GM21515 (cell line): ENCODE measurements at regions not wholly inside any gene's neighbourhood (a gene's known extent, or its start where the extent isn't known, plus 50 kb on each side); places are given as distances from the start of the nearest gene placed in this dataset.
"Not testable (repeated sequence)": the region's sequence is repeated elsewhere in the genome, so short reads cannot be mapped to it uniquely, and the experiment has no call there.

ENCODE experiments used
- ATAC-seq: cut with Tn5 transposase; IDR thresholded peaks from one replicate; pipeline ENCODE4 v1.9.1; 2021; ENCODE audit not compliant: unreplicated experiment

DNA sequence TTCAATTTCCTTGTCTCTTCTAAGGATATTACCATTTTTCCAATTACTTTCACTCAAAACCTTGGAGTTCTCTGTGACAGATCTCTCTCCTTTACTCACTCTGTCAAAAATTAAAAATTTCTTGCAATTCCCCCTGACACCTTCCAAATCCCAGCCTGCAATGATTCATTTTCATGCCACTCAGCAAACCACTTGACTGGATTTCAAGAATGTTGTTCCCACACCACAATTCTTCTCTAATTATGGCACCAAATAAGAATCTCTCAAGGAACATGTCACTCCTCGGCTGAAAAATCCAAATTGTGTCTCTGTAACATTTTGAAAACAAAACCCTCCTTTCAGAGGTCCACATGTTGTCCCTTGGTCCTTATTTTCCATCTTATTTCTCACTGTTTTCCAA lies 438.9 kb upstream of the ZP4 start:
- ATAC-seq: no peak

GRCh38 chr1:238327033-238327432 lies 436.3 kb upstream of the ZP4 start:
- not testable (repeated sequence) for ATAC-seq

DNA sequence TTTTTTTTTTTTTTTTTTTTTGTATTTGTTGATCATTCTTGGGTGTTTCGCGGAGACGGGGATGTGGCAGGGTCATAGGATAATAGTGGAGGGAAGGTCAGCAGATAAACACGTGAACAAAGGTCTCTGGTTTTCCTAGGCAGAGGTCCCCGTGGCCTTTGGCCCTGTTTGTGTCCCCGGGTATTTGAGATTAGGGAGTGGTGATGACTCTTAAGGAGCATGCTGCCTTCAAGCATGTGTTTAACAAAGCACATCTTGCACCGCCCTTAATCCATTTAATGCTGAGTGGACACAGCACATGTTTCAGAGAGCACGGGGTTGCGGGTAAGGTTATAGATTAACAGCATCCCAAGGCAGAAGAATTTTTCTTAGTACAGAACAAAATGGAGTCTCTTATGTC lies 435.8 kb upstream of the ZP4 start:
- ATAC-seq: not testable (repeated sequence)

DNA sequence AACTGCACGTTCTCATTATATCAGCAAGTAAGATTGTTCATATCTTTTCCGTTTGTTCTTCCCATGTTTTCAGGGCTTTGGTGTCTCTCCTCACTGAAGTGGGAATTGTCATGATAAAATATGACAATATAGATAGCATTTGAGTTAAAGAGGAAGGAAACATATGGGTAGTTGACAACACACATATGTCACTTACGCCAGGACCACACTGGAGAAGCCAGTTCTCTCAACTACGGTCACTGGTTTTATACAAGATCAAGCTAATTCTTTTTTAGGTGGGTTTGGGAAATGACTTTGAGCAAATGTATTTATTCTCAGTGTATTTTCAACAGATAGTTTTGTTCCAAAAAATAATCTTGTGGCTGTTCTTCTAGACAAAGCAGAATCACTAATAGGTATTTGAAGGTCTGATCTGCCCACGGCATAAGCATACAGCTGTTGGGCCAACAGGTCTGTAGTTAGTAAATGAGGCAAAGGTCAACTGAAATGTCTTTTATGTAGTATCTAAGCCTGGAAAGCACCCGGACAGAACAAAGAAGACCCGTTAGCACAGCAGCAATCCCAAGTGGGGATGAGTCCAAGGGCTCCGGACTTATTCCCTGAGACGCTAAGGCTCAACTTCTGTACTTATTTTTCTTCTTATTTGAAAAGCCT lies 433.6 kb upstream of the ZP4 start:
- no peak for ATAC-seq

DNA sequence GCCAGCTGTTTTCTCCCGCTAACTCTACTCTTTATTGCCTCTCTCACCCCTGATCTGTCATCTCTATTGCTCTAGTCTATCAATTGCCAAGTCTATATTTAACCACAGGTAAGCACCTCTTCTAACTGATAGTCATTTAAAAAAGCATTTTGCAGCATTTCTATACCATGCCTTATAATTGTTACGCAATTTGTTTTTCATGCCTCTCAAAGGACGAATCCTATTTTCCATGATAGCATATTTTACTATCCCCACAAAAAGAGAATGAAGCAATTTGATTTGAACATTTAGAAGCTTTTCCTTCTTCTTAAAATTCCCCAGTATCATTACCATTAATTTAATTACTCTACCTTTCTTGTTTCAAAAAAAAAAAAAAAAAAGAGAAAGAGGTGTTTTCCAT lies 432.8 kb upstream of the ZP4 start:
- no peak for ATAC-seq

DNA sequence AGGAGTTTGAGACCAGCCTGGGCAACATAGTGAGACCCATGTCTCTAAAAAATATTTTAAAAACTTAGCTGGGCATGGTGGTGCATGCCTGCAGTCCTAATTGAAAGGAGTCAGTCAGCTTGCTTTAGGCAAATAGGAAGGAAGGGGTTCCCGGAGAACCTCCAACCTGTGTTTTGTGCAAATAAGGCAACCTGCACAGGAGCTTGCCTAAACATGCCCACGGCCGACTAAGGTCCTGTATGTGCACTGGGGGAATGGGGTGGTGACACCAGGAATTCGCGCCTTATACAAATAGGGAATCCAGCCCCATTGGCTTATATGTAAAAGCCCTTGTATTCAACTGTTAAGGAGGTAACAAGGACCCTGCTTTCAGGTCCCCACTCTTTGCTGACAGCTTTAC lies 429.2 kb upstream of the ZP4 start:
- no peak for ATAC-seq

- no peak for ATAC-seq
These were observed 427.8 kb upstream of the ZP4 start for GRCh38 chr1:238318294-238319110.

DNA sequence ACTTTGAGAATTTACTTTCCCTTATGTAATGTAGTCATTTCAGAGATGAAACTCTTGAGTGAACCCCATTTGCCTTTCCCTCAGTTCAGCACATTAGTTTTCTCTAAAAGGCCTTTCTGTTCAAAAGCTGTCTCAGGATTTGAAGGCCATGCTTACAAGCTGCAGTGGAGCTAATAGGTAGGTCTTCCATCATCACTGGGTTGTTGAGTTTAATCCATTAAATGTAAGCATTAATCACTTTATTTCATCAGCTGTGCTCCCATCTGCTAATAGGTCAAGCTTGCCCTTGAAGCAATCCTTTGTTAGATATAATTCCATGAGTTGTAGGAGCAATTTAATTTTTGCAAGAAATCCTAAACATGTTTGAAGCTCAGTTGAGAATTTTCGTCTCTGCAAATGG lies 422.2 kb upstream of the ZP4 start:
- ATAC-seq: no peak

GRCh38 chr1:238306411-238306810 lies 415.7 kb upstream of the ZP4 start:
- ATAC-seq: no peak

DNA sequence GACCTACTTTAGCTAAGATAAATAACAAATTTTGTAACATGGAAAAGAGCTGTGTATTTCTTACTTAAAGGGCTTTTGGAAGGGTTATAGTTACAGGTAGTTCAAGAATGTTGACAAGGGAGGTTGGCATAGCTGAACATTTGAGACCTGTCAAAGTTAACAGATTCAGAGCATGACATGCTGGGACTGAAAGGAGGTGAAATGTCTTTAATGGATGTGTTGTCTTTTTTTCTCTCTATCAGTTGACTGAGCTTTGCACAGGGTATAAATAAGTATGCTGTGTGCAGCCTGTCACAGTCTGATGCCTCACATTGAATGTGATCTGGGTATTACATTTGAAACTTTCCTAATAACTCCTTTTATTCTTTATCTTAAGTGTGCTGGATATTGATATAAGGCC lies 411.9 kb upstream of the ZP4 start:
- no peak for ATAC-seq

- no peak for ATAC-seq
These were observed 405.6 kb upstream of the ZP4 start for GRCh38 chr1:238296371-238296770.

DNA sequence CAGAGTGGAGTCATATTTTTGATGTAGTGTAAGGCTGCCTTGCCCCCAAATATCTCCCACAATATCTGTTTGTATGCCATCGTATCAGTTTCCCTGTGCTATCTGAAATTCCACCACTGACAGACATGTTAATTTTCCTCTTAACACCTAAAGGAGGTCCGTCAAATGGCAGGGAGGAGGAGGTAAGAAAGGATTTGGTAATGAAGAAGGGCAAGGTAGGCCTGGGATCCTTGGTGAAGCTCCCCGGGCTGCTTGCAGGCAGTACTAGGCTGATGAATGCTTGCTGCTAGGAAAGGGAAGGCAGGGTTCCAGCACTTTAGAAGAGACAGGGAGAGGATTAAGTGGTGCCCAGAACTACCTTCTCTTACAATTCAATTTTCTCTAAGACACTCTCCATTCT lies 402.4 kb upstream of the ZP4 start:
- no peak for ATAC-seq

DNA sequence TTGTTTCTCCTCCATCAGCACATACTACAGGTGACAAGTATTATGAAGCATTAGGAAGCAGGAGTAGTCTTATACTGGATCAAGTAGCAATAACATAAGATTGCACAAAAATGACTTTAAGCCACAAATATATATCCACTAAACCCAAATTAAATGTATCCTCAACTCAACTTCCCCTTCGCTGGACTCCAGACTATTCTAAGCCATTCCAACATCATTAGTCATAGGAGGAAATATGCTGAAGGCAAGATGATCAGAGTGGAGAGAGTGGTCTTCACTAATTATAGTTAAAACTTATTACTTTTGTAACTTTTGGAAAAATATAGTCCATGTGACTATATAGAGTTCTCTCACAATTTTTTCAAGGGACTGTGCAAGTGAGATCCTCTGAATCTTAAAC lies 390.7 kb upstream of the ZP4 start:
- no peak for ATAC-seq

- no peak for ATAC-seq
These were observed 389.1 kb upstream of the ZP4 start for GRCh38 chr1:238279694-238280380.

DNA sequence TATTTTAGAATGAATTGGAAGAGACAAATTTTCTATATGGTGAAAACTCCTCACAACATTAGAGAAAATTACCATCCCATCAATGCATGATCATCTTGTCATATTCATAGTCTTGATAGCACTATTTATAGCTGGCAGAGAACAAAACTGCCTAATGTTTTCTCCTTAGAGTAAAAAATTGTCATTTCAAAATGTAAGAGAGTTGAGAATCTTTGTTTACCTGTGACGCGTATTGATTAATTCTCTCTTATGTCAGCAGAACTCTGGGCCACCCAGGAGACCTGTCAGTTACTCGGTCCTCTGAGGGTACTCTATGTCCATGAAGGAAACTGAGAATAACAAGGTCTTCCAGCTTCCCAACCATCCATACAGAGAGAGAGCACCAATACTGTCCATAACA lies 381.4 kb upstream of the ZP4 start:
- ATAC-seq: no peak

DNA sequence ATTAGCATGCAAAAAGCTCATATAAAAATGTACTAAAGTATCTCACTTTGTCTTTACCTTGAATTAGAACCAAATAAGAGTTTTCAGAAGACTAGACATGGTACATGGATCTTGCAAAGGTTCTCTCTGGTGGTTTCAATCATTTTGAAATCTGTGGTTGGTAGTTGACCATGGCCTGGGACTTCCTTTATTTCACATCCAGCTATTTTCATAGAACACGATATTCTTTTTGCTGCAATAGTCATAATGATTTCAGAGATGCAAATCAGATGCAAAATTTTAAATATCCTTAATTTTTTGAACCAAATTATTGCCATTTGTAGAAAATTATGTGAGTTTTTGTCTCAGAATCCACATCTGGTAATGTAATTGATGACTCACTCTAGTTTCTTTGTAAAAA lies 375.1 kb upstream of the ZP4 start:
- ATAC-seq: no peak

- ATAC-seq: no peak
These were observed 374.2 kb upstream of the ZP4 start for GRCh38 chr1:238264951-238265350.

GRCh38 chr1:238258510-238258909 lies 367.8 kb upstream of the ZP4 start:
- ATAC-seq: no peak

GRCh38 chr1:238257018-238257621 lies 366.4 kb upstream of the ZP4 start:
- ATAC-seq: no peak

DNA sequence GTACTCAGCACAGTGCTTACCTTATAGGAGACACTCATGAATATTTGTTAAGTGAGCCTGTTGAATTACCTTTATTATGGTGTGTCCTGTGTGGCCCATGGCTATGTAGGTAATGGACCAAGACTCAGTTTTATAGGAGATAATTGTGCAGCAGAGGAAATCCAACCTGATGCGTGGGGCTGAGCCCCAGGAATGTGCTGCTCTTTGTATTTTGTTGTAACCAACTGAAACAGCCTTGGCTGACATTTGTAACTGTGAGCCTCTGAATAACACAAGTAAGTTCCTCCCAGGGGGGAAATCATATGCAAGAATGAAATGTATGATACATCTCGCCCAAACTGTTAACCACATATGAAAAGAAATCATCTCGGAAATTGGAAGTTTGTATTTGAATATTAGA lies 364.2 kb upstream of the ZP4 start:
- ATAC-seq: no peak

- no peak for ATAC-seq
These were observed 361.5 kb upstream of the ZP4 start for GRCh38 chr1:238252033-238252802.
